Adrenal gland (tissue), 9 donors: ENCODE measurements at regions not wholly inside any gene's neighbourhood (a gene's known extent, or its start where the extent isn't known, plus 50 kb on each side); places are given as distances from the start of the nearest gene placed in this dataset.

ENCODE experiments used
- DNase-seq, 7 donors: peaks; one replicate each; pipeline ENCODE4 v3.0.0-alpha.2; 2019 to 2020
- H3K27ac ChIP-seq, 5 donors: fragments of 200-600 bp; sonication (generic) in 4 of 5; 1 replicate in 3 of 5; 2 replicates in 2 of 5; pipeline versions ENCODE4 v1.5.1 to v1.8.0; 2016 to 2020; ENCODE audit warnings: mild to moderate bottlenecking in 1 of 5
- H3K27me3 ChIP-seq: fragments of 200-600 bp; 2 replicates; pipeline ENCODE4 v1.8.0; 2021
- H3K36me3 ChIP-seq, 2 donors: fragments of 200-600 bp; replicated peaks in 1 of 2; 1 replicate in 1 of 2; 2 replicates in 1 of 2; pipeline versions ENCODE4 v1.5.1 to v1.8.0; 2018 to 2022
- H3K4me1 ChIP-seq, 2 donors: fragments of 200-600 bp; replicated peaks in 1 of 2; 1 replicate in 1 of 2; 2 replicates in 1 of 2; pipeline versions ENCODE4 v1.5.1 to v1.8.0; 2018 to 2021
- H3K4me3 ChIP-seq, 4 donors: fragments of 200-600 bp; sonication (generic) in 3 of 4; one replicate each; pipeline ENCODE4 v1.5.1; 2016 to 2018
- H3K9me3 ChIP-seq, 3 donors: fragments of 200-600 bp; sonication (generic) in 1 of 3; replicated peaks in 1 of 3; 1 replicate in 2 of 3; 2 replicates in 1 of 3; pipeline versions ENCODE4 v1.5.1 to v1.8.0; 2016 to 2021
- CTCF ChIP-seq, 6 experiments: fragments of 450-650 bp in 4 of 6; fragments of 200-600 bp in 2 of 6; sonication (generic) in 1 of 6; IDR thresholded peaks; 1 replicate in 5 of 6; 2 replicates in 1 of 6; pipeline versions ENCODE4 v1.5.1 to v1.8.0; 2016 to 2021; ENCODE audit warnings: antibody characterized with exemption in 6 of 6, mild to moderate bottlenecking in 2 of 6, moderate library complexity in 1 of 6
- POLR2A ChIP-seq, 2 donors: fragments of 450-650 bp; IDR thresholded peaks; one replicate each; pipeline ENCODE4 v1.6.1; 2017; ENCODE audit warnings: antibody characterized with exemption in 2 of 2, mild to moderate bottlenecking in 2 of 2, moderate library complexity in 1 of 2
- WGBS, 4 donors: extraction: QIAGEN DNeasy Blood & Tissue Kit in 2 of 4; methylation state at CpG; one replicate each; pipeline versions ENCODE4 v1.1.5 to v1.1.7; 2013 to 2017; 5-methylcytosine and 5-hydroxymethylcytosine counted together
- intact Hi-C, 2 donors: fragments of 100-400 bp; cut with DNase I; formaldehyde crosslinking; loops; one replicate each; pipeline versions ENCODE4 v1.14.1 to v1.15.0; 2022 to 2023
- donor health status: healthy with polysubstance abuse.
- donor health status: Bipolar disorder and iron deficiency.
- donor health status: DM: yes; HTN: yes; CAD: no.
- donor health status: DM: no; HTN: no; CAD: no.
- donor health status: DM: no; HTN: no; CAD: no.

DNA sequence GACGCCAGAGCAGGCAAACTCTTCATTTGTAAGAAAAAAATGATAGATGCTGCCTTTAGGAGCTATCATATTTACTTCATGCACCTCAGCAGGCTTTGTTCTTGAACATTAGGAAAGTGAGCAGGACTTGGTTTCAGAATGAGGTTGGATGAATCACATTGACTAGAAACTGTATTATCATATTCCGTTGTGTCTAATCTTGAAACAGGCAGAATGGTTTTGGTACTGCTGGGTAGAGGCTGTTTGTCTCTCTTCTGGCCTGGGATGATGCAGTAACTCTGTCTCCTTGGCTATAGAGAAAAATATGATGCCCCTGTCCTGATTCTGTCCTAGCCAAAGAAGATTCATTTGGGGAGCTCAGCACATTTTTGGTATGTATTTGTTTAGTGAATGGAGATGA, 344.2 kb upstream of the GRM7 start:
- intact Hi-C loops: no loop called here
- H3K36me3 ChIP-seq: no peaks in the 10 kb centered on the region
- H3K27me3 ChIP-seq: no peaks in the 10 kb centered on the region
- 28 to 71% (median 67%) methylated on average over 2 of the region's 2 CpGs for WGBS, 4 donors
- TF ChIP-seq POLR2A (IDR thresholded peaks at IDR 0.05) (no peak), CTCF (IDR thresholded peaks at IDR 0.05) (no peak)
- no peaks in the 10 kb centered on the region for H3K4me1 ChIP-seq
- H3K4me3 ChIP-seq: no peak overlapping the region
- DNase-seq: no peak
- H3K9me3 ChIP-seq: no peaks in the 10 kb centered on the region
- no peak overlapping the region for H3K27ac ChIP-seq

- WGBS, 4 donors: 68 to 80% (median 75%) methylated on average over 6 of the region's 6 CpGs
- Histone ChIP-seq H3K27me3 (no peaks in the 10 kb centered on the region), H3K27ac (no peak overlapping the region), H3K36me3 (no peaks in the 10 kb centered on the region), H3K4me3 (no peak overlapping the region), H3K4me1 (no peaks in the 10 kb centered on the region), H3K9me3 (no peaks in the 10 kb centered on the region)
- intact Hi-C loops: no loop called here
- TF ChIP-seq CTCF (IDR thresholded peaks at IDR 0.05) (no peak), POLR2A (IDR thresholded peaks at IDR 0.05) (no peak)
- no peak for DNase-seq
Observed at GRCh38 chr3:6518709-6519345, 342.1 kb upstream of the GRM7 start.

DNA sequence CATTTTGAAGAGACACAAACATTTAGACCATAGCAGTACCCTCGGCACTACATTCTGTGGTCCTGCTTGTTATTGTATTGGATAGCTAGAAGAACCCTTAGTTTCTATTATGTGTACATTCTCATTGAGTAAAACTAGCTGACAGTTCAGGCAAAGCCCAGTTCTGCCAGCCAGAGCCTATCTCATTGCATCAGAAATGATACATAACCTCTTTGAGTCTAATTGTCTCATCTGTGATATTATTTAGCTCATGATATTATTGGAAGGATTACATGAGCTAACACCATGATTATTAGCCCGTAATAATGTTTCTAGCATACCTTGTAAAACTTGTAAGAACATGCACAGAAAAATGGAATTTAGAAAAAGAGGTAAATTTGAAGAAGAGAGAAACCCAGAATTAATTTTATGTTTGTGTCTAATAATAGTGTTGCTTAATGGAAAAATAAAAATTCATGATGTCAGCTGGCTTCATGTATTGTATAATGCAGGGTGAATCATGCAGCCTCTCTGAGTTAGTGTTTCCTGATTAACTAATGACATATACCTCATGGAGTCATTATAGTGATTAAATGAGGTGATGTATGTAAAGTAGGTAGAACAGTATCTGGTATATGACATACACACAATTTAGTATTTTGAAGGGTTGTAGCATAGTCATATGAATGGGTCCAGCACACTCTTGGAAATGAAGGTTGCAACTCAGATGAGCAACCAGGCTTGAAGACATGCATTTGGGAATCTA, 339.4 kb upstream of the GRM7 start:
- Histone ChIP-seq H3K4me3 (no peak overlapping the region), H3K9me3 (no peaks in the 10 kb centered on the region), H3K27me3 (no peaks in the 10 kb centered on the region), H3K4me1 (no peaks in the 10 kb centered on the region), H3K27ac (no peak overlapping the region), H3K36me3 (no peaks in the 10 kb centered on the region)
- WGBS, 4 donors: 70 to 85% (median 84%) methylated on average over 2 of the region's 2 CpGs
- no peak for DNase-seq
- intact Hi-C loops: no loop called here
- TF ChIP-seq CTCF (IDR thresholded peaks at IDR 0.05) (no peak), POLR2A (IDR thresholded peaks at IDR 0.05) (no peak)

GRCh38 chr3:6522191-6522590, 338.7 kb upstream of the GRM7 start:
- no peaks in the 10 kb centered on the region for H3K9me3 ChIP-seq
- H3K4me3 ChIP-seq: no peak overlapping the region
- no peaks in the 10 kb centered on the region for H3K4me1 ChIP-seq
- TF ChIP-seq CTCF (IDR thresholded peaks at IDR 0.05): no peak
- intact Hi-C loops: no loop called here
- H3K27me3 ChIP-seq: no peaks in the 10 kb centered on the region
- H3K36me3 ChIP-seq: no peaks in the 10 kb centered on the region
- no peak overlapping the region for H3K27ac ChIP-seq
- DNase-seq: no peak
